ENCODE measurements at regions not wholly inside any gene's neighbourhood (a gene's known extent, or its start where the extent isn't known, plus 50 kb on each side); places are given as distances from the start of the nearest gene placed in this dataset.

GRCh38 chr13:109651854-109652253 lies 134.5 kb downstream of the IRS2 start:
- Histone ChIP-seq H2BK5ac (ENCODE audit: low read depth, low read length, poor library complexity) (no peak overlapping the region), H3K18ac (ENCODE audit: low read length) (no peak overlapping the region), H3K36me3 (ENCODE audit: control insufficient read depth in 1 of 2, insufficient read depth in 2 of 2, low read length in 2 of 2) (no peaks in the 10 kb centered on the region), H2BK120ac (ENCODE audit: insufficient read depth, low read length, poor library complexity) (no peak overlapping the region), H3K4me3 (ENCODE audit: low read depth, low read length) (no peak overlapping the region), H2BK12ac (ENCODE audit: low read length) (no peak overlapping the region), H4K91ac (ENCODE audit: low read depth, low read length) (no peak overlapping the region), H3K14ac (ENCODE audit: low read length) (no peak overlapping the region), H2AFZ (ENCODE audit: insufficient read depth, low read length, poor library complexity) (no peak overlapping the region), H3K23ac (ENCODE audit: low read length) (no peak overlapping the region), H3K9me3 (ENCODE audit: insufficient read depth, low read depth, low read length) (peaks cover 4% of the 10 kb centered on the region), H3K9ac (ENCODE audit: low read length) (no peak overlapping the region), H3K79me1 (ENCODE audit: low read length) (no peaks in the 10 kb centered on the region), H2AK5ac (ENCODE audit: low read length) (no peak overlapping the region), H3K4me1 (ENCODE audit: control insufficient read depth in 1 of 2, insufficient read depth in 2 of 2, low read length in 2 of 2) (peaks cover 0 to 2% of the 10 kb centered on the region in 2 experiments), H3K27ac (ENCODE audit: low read depth, low read length) (no peak overlapping the region), H3K27me3 (ENCODE audit: insufficient read depth, low read length) (no peaks in the 10 kb centered on the region), H4K12ac (ENCODE audit: low read depth, low read length) (no peak overlapping the region), H4K8ac (ENCODE audit: low read depth, low read length) (no peak overlapping the region), H3K4me2 (ENCODE audit: low read length) (no peak overlapping the region), H3K4ac (ENCODE audit: low read depth, low read length) (no peak overlapping the region), H3K79me2 (ENCODE audit: control insufficient read depth, insufficient read depth, low read length, poor library complexity) (no peaks in the 10 kb centered on the region)
- peak; percentile 17 to 26 for DNase-seq
- no CpG with 5 or more reads among the region's 6 CpGs for WGBS (ENCODE audit: extremely low coverage, insufficient coverage, insufficient read length)

- WGBS (ENCODE audit: extremely low coverage, insufficient coverage, insufficient read length): no CpG with 5 or more reads among the region's 5 CpGs
- no peak overlapping the region for H4K8ac ChIP-seq (ENCODE audit: low read depth, low read length)
- no peak overlapping the region for H3K18ac ChIP-seq (ENCODE audit: low read length)
- H3K79me1 ChIP-seq (ENCODE audit: low read length): no peaks in the 10 kb centered on the region
- no peak overlapping the region for H2BK120ac ChIP-seq (ENCODE audit: insufficient read depth, low read length, poor library complexity)
- no peak overlapping the region for H3K23ac ChIP-seq (ENCODE audit: low read length)
- H3K4me1 ChIP-seq (ENCODE audit: control insufficient read depth in 1 of 2, insufficient read depth in 2 of 2, low read length in 2 of 2): peaks cover 0 to 3% of the 10 kb centered on the region in 2 experiments
- H3K14ac ChIP-seq (ENCODE audit: low read length): no peak overlapping the region
- H3K27me3 ChIP-seq (ENCODE audit: insufficient read depth, low read length): no peaks in the 10 kb centered on the region
- no peak overlapping the region for H2BK12ac ChIP-seq (ENCODE audit: low read length)
- no peaks in the 10 kb centered on the region for H3K36me3 ChIP-seq (ENCODE audit: control insufficient read depth in 1 of 2, insufficient read depth in 2 of 2, low read length in 2 of 2)
- no peak overlapping the region for H3K4me2 ChIP-seq (ENCODE audit: low read length)
- no peak overlapping the region for H3K9ac ChIP-seq (ENCODE audit: low read length)
- H3K27ac ChIP-seq (ENCODE audit: low read depth, low read length): no peak overlapping the region
- H4K91ac ChIP-seq (ENCODE audit: low read depth, low read length): no peak overlapping the region
- H3K9me3 ChIP-seq (ENCODE audit: insufficient read depth, low read depth, low read length): peaks cover 4% of the 10 kb centered on the region
- no peak overlapping the region for H3K4ac ChIP-seq (ENCODE audit: low read depth, low read length)
- no peaks in the 10 kb centered on the region for H3K79me2 ChIP-seq (ENCODE audit: control insufficient read depth, insufficient read depth, low read length, poor library complexity)
- H3K4me3 ChIP-seq (ENCODE audit: low read depth, low read length): no peak overlapping the region
- DNase-seq: no peak
- H2AFZ ChIP-seq (ENCODE audit: insufficient read depth, low read length, poor library complexity): no peak overlapping the region
- no peak overlapping the region for H2BK5ac ChIP-seq (ENCODE audit: low read depth, low read length, poor library complexity)
- no peak overlapping the region for H4K12ac ChIP-seq (ENCODE audit: low read depth, low read length)
- no peak overlapping the region for H2AK5ac ChIP-seq (ENCODE audit: low read length)
These were observed 135.1 kb downstream of the IRS2 start for GRCh38 chr13:109651311-109651710.

GRCh38 chr13:109650861-109651260 lies 135.5 kb downstream of the IRS2 start:
- Histone ChIP-seq H2AFZ (ENCODE audit: insufficient read depth, low read length, poor library complexity) (no peak overlapping the region), H3K79me2 (ENCODE audit: control insufficient read depth, insufficient read depth, low read length, poor library complexity) (no peaks in the 10 kb centered on the region), H4K91ac (ENCODE audit: low read depth, low read length) (no peak overlapping the region), H3K9ac (ENCODE audit: low read length) (no peak overlapping the region), H3K27ac (ENCODE audit: low read depth, low read length) (no peak overlapping the region), H3K18ac (ENCODE audit: low read length) (no peak overlapping the region), H3K4me3 (ENCODE audit: low read depth, low read length) (no peak overlapping the region), H3K14ac (ENCODE audit: low read length) (no peak overlapping the region), H3K4me2 (ENCODE audit: low read length) (no peak overlapping the region), H4K8ac (ENCODE audit: low read depth, low read length) (no peak overlapping the region), H3K9me3 (ENCODE audit: insufficient read depth, low read depth, low read length) (peaks cover 4% of the 10 kb centered on the region), H2BK120ac (ENCODE audit: insufficient read depth, low read length, poor library complexity) (no peak overlapping the region), H3K4ac (ENCODE audit: low read depth, low read length) (no peak overlapping the region), H2AK5ac (ENCODE audit: low read length) (no peak overlapping the region), H4K12ac (ENCODE audit: low read depth, low read length) (no peak overlapping the region), H3K79me1 (ENCODE audit: low read length) (no peaks in the 10 kb centered on the region), H3K4me1 (ENCODE audit: control insufficient read depth in 1 of 2, insufficient read depth in 2 of 2, low read length in 2 of 2) (peaks cover 0 to 3% of the 10 kb centered on the region in 2 experiments), H3K23ac (ENCODE audit: low read length) (no peak overlapping the region), H3K27me3 (ENCODE audit: insufficient read depth, low read length) (no peaks in the 10 kb centered on the region), H3K36me3 (ENCODE audit: control insufficient read depth in 1 of 2, insufficient read depth in 2 of 2, low read length in 2 of 2) (no peaks in the 10 kb centered on the region), H2BK5ac (ENCODE audit: low read depth, low read length, poor library complexity) (no peak overlapping the region), H2BK12ac (ENCODE audit: low read length) (no peak overlapping the region)
- no CpG with 5 or more reads among the region's 3 CpGs for WGBS (ENCODE audit: extremely low coverage, insufficient coverage, insufficient read length)
- DNase-seq: no peak

- H3K4me1 ChIP-seq (ENCODE audit: control insufficient read depth in 1 of 2, insufficient read depth in 2 of 2, low read length in 2 of 2): peaks cover 0 to 3% of the 10 kb centered on the region in 2 experiments
- no peaks in the 10 kb centered on the region for H3K27me3 ChIP-seq (ENCODE audit: insufficient read depth, low read length)
- H2BK120ac ChIP-seq (ENCODE audit: insufficient read depth, low read length, poor library complexity): no peak overlapping the region
- no peak overlapping the region for H2AFZ ChIP-seq (ENCODE audit: insufficient read depth, low read length, poor library complexity)
- DNase-seq: no peak
- no peak overlapping the region for H3K18ac ChIP-seq (ENCODE audit: low read length)
- no peak overlapping the region for H2BK12ac ChIP-seq (ENCODE audit: low read length)
- H3K9ac ChIP-seq (ENCODE audit: low read length): no peak overlapping the region
- peaks cover 2% of the 10 kb centered on the region for H3K9me3 ChIP-seq (ENCODE audit: insufficient read depth, low read depth, low read length)
- no peak overlapping the region for H4K91ac ChIP-seq (ENCODE audit: low read depth, low read length)
- H3K14ac ChIP-seq (ENCODE audit: low read length): no peak overlapping the region
- H3K27ac ChIP-seq (ENCODE audit: low read depth, low read length): no peak overlapping the region
- no peak overlapping the region for H3K23ac ChIP-seq (ENCODE audit: low read length)
- no peak overlapping the region for H2BK5ac ChIP-seq (ENCODE audit: low read depth, low read length, poor library complexity)
- H3K4me2 ChIP-seq (ENCODE audit: low read length): no peak overlapping the region
- no peak overlapping the region for H4K8ac ChIP-seq (ENCODE audit: low read depth, low read length)
- no peaks in the 10 kb centered on the region for H3K79me2 ChIP-seq (ENCODE audit: control insufficient read depth, insufficient read depth, low read length, poor library complexity)
- no peak overlapping the region for H3K4ac ChIP-seq (ENCODE audit: low read depth, low read length)
- H3K79me1 ChIP-seq (ENCODE audit: low read length): no peaks in the 10 kb centered on the region
- H3K36me3 ChIP-seq (ENCODE audit: control insufficient read depth in 1 of 2, insufficient read depth in 2 of 2, low read length in 2 of 2): no peaks in the 10 kb centered on the region
- WGBS (ENCODE audit: extremely low coverage, insufficient coverage, insufficient read length): no CpG with 5 or more reads among the region's 3 CpGs
- H3K4me3 ChIP-seq (ENCODE audit: low read depth, low read length): no peak overlapping the region
- no peak overlapping the region for H2AK5ac ChIP-seq (ENCODE audit: low read length)
- no peak overlapping the region for H4K12ac ChIP-seq (ENCODE audit: low read depth, low read length)
These were observed 136.7 kb downstream of the IRS2 start for GRCh38 chr13:109649713-109650112.

All from trophoblast cell (in vitro differentiated cells and primary cell).